AG20443 (cell line): ENCODE measurements at regions not wholly inside any gene's neighbourhood (a gene's known extent, or its start where the extent isn't known, plus 50 kb on each side); places are given as distances from the start of the nearest gene placed in this dataset.
A peak's percentile ranks its signal among the peaks of the same experiment; 100 is the strongest.

Experiments used
- DNase-seq: peaks from one replicate; pipeline ENCODE4 v3.0.0; 2012; ENCODE audit warnings: low spot score, mixed read lengths

DNA sequence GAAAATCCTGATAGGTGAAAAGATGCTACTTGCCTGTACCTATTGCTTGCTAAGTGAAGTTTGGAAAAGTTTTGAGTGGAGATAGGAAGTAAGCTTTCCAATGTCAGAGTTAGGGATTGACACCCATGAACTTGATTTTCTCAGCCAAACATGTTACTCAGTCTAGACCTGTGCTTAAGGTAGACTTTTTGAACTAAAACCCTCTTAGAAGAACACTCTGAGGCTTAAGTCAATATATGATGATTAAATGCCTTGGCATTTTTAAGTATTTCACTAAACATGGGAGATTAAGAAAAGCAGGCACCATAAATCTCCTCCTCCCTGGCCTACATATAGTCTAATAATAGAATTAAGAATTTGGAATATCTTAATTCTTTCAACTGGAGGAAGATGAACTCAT, 785.6 kb upstream of the SOX9 start:
- no peak for DNase-seq

GRCh38 chr17:71337938-71338337, 782.9 kb upstream of the SOX9 start:
- DNase-seq = no peak

GRCh38 chr17:71338396-71338795, 782.4 kb upstream of the SOX9 start:
- peak; percentile 42 for DNase-seq

GRCh38 chr17:71339206-71339605, 781.6 kb upstream of the SOX9 start:
- no peak for DNase-seq

DNA sequence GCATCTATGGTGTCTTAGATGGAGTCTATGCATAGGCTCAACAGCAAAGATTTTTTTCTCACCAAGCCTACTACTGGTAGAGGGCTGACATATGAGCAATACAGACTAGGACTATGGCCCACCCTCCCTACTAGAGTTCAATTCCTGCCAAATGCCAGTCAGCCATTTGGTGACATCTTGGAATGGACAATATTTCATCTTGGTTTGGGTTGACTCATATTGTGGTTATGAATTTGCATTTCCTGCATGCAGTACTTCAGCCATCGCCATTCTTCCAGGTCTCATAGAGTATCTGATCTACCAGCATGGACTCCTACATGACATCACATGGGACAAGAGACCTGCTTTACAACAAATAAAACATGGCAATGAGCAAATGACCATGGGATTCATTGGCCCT, 778.1 kb upstream of the SOX9 start:
- DNase-seq = no peak

- peak; percentile 20 for DNase-seq
Observed at GRCh38 chr17:71349908-71350600, 770.8 kb upstream of the SOX9 start.

GRCh38 chr17:71360301-71360700, 760.5 kb upstream of the SOX9 start:
- no peak for DNase-seq

- no peak for DNase-seq
Observed at GRCh38 chr17:71361656-71362450, 759.0 kb upstream of the SOX9 start.

- no peak for DNase-seq
Observed at GRCh38 chr17:71363661-71364060, 757.2 kb upstream of the SOX9 start.

GRCh38 chr17:71371809-71372208, 749.0 kb upstream of the SOX9 start:
- DNase-seq = no peak

DNA sequence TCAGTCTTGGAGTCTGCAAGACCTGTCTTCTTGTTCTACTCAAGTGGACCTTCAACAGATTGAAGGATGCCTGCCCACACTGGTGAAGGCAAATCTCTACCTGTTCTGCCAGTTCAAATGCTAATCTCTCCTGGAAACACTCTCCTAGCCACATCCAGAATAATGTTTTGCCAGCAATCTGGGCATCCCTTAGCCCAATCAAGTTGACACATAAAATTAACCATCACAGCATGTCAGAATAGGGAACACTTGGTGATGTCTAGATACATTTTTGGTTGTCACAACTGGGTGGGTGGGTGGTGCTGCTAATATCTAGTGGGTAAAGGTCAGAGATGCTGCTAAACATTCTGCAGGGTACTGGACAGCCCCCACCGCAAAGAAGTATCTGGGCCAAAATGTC, 744.9 kb upstream of the SOX9 start:
- DNase-seq = no peak

GRCh38 chr17:71376933-71377332, 743.9 kb upstream of the SOX9 start:
- no peak for DNase-seq

- peak; percentile 63 for DNase-seq
Observed at GRCh38 chr17:71378036-71378435, 742.8 kb upstream of the SOX9 start.

DNA sequence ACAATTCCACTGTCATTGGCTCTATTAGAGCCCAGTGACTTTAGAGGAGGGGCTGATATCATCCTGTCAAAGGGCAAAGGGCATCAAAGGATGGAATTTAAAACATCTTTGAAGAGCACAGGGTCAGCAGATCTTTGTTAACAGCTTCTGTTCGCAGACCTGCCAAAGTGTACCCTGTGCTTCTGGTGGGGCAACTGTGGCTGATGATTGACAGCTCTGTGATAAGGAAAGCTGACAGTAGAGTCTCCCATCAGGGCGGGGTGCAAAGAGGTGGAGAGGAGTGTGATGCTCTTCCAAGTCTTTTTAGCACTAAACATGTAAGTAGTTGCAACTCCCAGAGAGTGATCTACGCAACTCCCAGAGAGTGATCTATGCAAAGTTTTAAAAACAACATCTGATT, 742.1 kb upstream of the SOX9 start:
- DNase-seq = no peak

- no peak for DNase-seq
Observed at GRCh38 chr17:71379512-71379911, 741.3 kb upstream of the SOX9 start.

DNA sequence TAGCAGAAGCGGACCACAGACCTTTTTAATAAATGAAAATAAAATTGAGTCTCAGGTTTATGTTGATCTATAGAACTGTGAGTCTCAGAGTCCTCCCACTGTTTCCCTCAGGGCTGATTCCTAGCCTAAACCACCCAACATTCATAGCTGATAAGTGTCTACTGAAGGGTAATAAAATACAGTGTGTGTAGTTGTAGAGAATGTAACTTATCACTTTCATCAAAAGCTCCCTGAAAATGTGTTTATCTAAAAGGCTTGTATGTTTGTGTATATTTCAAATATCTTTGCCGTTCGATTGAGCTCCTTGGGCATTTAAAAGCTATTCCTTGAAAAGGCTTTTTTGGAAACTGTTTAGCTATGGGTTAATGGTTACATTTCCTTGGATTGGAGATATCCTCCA, 740.3 kb upstream of the SOX9 start:
- no peak for DNase-seq

DNA sequence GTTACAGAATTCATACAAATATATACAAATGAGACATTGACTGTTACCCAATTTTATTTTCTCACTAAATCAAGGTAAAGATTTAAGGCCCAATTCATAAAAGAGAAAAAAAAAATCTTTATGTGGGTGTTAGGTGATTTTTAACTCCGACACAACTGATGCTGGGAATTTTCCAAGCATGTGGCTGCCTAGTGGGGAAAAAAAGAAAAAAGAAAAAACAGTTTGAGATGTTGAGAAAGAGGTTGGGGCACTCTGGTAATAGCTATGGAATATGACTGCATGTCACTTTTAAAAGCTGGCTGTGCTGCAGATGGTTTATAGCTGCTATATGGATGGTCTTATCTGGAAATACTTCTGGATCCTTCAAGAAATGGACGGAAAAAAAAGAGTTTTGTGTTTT, 739.9 kb upstream of the SOX9 start:
- no peak for DNase-seq

DNA sequence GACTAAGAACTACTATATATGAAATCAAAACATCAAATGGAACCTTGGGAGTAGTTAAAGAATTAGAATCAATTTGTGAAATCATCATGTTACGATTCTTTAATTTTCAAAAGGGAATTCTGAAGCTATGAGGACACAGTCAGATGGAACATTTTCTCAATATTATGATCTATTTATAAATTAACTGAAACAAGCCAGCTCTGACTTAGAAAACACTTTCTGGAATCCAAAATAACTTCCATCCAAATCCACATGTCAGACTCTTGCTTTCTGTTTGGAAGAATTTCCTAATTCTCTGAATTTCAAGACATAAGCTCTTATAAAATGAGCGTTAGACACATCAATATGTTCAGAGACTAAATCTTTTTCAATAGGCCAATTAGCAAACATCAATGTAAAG, 737.7 kb upstream of the SOX9 start:
- DNase-seq = no peak

DNA sequence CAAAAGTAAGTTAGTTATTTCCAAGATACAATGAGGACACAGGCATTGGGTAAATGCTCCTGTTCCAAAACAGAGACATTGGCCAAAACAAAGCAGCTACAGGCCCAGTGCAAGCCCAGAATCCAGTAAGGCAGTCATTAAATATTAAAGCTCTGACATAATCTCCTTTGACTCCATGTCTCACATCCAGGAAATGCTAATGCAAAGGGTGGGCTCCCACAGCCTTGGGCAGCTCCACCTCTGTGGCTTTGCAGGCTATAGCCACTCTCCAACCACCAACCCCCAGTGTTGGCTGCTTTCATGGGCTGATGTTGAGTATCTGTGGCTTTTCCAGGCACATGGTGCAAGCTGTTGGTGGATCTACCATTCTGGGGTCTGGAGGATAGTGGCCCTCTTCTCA, 733.4 kb upstream of the SOX9 start:
- DNase-seq = no peak

GRCh38 chr17:71392715-71393567, 727.9 kb upstream of the SOX9 start:
- DNase-seq = peak; percentile 44

- DNase-seq = no peak
Observed at GRCh38 chr17:71395901-71396300, 724.9 kb upstream of the SOX9 start.

DNA sequence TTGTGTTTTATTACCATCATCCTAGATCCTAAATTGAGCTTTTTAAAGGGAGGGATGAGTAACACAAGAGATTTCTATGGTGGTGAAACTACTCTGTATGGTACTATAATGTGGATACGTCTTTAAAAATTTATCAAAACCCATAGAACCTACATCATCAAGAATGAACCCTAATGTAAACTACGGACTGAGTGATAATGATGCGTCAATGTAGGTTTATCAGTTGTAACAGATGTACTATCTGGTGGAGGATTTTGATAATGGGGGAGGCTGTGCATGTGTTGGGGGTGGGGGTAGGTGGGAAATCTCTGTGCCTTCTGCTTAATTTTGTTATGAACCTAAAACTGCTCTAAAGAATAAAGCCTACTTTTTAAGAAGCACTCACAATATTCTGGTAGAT, 724.1 kb upstream of the SOX9 start:
- no peak for DNase-seq

GRCh38 chr17:71398025-71398424, 722.8 kb upstream of the SOX9 start:
- no peak for DNase-seq
